SK-N-SH (cell line): ENCODE measurements at regions not wholly inside any gene's neighbourhood (a gene's known extent, or its start where the extent isn't known, plus 50 kb on each side); places are given as distances from the start of the nearest gene placed in this dataset.

Experiments
- CTCF ChIA-PET: fragments of 300-600, 350-600 bp; formaldehyde crosslinking; extraction: SDS; loops from one replicate; lab custom pipeline; 2021; lab: Yijun Ruan, JAX
- POLR2A ChIA-PET: fragments of 350-600 bp; sonication (Branson Sonifier 250); formaldehyde crosslinking; extraction: SDS; loops from one replicate; lab custom pipeline; 2020; ENCODE audit warnings: antibody characterized with exemption, inconsistent platforms; lab: Yijun Ruan, JAX
- DNase-seq: peaks from one replicate; pipeline ENCODE4 v3.0.0; 2012
- H2AFZ ChIP-seq: fragments of 200-600 bp; sonication (generic); 2 replicates; pipeline ENCODE4 v1.8.1; 2016; ENCODE audit warnings: antibody characterized with exemption, mild to moderate bottlenecking, low read depth
- H3F3A ChIP-seq: fragments of 200-600 bp; sonication (generic); replicated peaks from 2 replicates; pipeline ENCODE3; 2016; ENCODE audit warnings: antibody characterized with exemption, mild to moderate bottlenecking; ENCODE audit not compliant: insufficient read depth
- H3K27ac ChIP-seq, 2 experiments: fragments of 200-500 bp in 1 of 2; fragments of 200-600 bp in 1 of 2; sonication (Bioruptor generic) in 1 of 2; sonication (generic), shearing (Covaris generic) in 1 of 2; 2 replicates each; pipeline versions ENCODE4 v1.5.1 to v1.6.1; 2014 to 2016; ENCODE audit warnings: low read depth in 2 of 2, inconsistent platforms in 1 of 2, low read length in 1 of 2, mild to moderate bottlenecking in 1 of 2, mixed read lengths in 1 of 2
- H3K27me3 ChIP-seq: fragments of 200-600 bp; sonication (generic), shearing (Covaris generic); 2 replicates; pipeline ENCODE4 v1.6.1; 2016; ENCODE audit warnings: mixed run types; ENCODE audit not compliant: insufficient read depth
- H3K36me3 ChIP-seq, 2 experiments: fragments of 200-500 bp in 1 of 2; fragments of 200-600 bp in 1 of 2; sonication (Bioruptor generic) in 1 of 2; sonication (generic) in 1 of 2; replicated peaks in 1 of 2; 2 replicates each; pipeline versions ENCODE3 to v1.5.1; 2014 to 2016; ENCODE audit warnings: low read length in 1 of 2, mild to moderate bottlenecking in 1 of 2; ENCODE audit not compliant: insufficient read depth in 2 of 2, control insufficient read depth in 1 of 2
- H3K4me1 ChIP-seq, 2 experiments: fragments of 200-500 bp in 1 of 2; fragments of 200-600 bp in 1 of 2; sonication (Bioruptor generic) in 1 of 2; sonication (generic), shearing (Covaris generic) in 1 of 2; 2 replicates each; pipeline versions ENCODE4 v1.5.1 to v1.6.1; 2014 to 2016; ENCODE audit warnings: low read depth in 1 of 2, low read length in 1 of 2, mixed run types in 1 of 2; ENCODE audit not compliant: insufficient read depth in 2 of 2, control insufficient read depth in 1 of 2
- H3K4me2 ChIP-seq: fragments of 200-600 bp; sonication (generic), shearing (Covaris generic); 2 replicates; pipeline ENCODE4 v1.6.1; 2017; ENCODE audit warnings: mixed run types
- H3K4me3 ChIP-seq, 2 experiments: fragments of 200-500 bp in 1 of 2; fragments of 200-600 bp in 1 of 2; sonication (Bioruptor generic) in 1 of 2; sonication (generic), shearing (Covaris generic) in 1 of 2; 2 replicates each; pipeline versions ENCODE4 v1.5.1 to v1.8.1; 2014 to 2016; ENCODE audit warnings: low read depth in 2 of 2, inconsistent platforms in 1 of 2, low read length in 1 of 2, mild to moderate bottlenecking in 1 of 2, mixed read lengths in 1 of 2, moderate library complexity in 1 of 2
- H3K79me2 ChIP-seq: fragments of 200-600 bp; sonication (generic); 2 replicates; pipeline ENCODE4 v1.8.1; 2017; ENCODE audit warnings: mild to moderate bottlenecking; ENCODE audit not compliant: insufficient read depth
- H3K9ac ChIP-seq: fragments of 200-600 bp; sonication (generic); 2 replicates; pipeline ENCODE4 v1.6.1; 2017; ENCODE audit warnings: mixed run types
- H3K9me2 ChIP-seq: fragments of 200-600 bp; sonication (generic); 2 replicates; pipeline ENCODE4 v1.6.1; 2017; ENCODE audit warnings: mixed run types
- H3K9me3 ChIP-seq: fragments of 200-600 bp; sonication (generic); 2 replicates; pipeline ENCODE4 v1.6.1; 2017; ENCODE audit warnings: mixed run types, mild to moderate bottlenecking, moderate library complexity
- H4K20me1 ChIP-seq: fragments of 200-600 bp; sonication (generic); 2 replicates; pipeline ENCODE4 v1.6.1; 2017; ENCODE audit warnings: mild to moderate bottlenecking, mixed run types; ENCODE audit not compliant: insufficient read depth
- CTCF ChIP-seq: fragments of 200-600 bp; sonication (generic); IDR thresholded peaks from 2 replicates; pipeline ENCODE4 v1.6.1; 2017; ENCODE audit warnings: antibody characterized with exemption, mild to moderate bottlenecking, moderate library complexity
- GABPA ChIP-seq: IDR thresholded peaks from 2 replicates; pipeline ENCODE4 v1.4.0; 2012; ENCODE audit warnings: low read depth, mild to moderate bottlenecking
- GATA2 ChIP-seq: sonication (generic); formaldehyde crosslinking; IDR thresholded peaks from 2 replicates; pipeline ENCODE4 v1.5.0; 2020; ENCODE audit warnings: mild to moderate bottlenecking, missing genetic modification reagents
- JUND ChIP-seq: IDR thresholded peaks from 2 replicates; pipeline ENCODE4 v1.4.0; 2012
- MXI1 ChIP-seq: IDR thresholded peaks from 2 replicates; pipeline ENCODE4 v1.6.1; 2012; ENCODE audit warnings: mild to moderate bottlenecking, low read depth, low read length, improper control_type of control experiment
- NFIC ChIP-seq: IDR thresholded peaks from 2 replicates; pipeline ENCODE4 v1.4.0; 2012; ENCODE audit warnings: borderline replicate concordance
- PBX3 ChIP-seq: IDR thresholded peaks from 2 replicates; pipeline ENCODE4; 2012
- POLR2AphosphoS5 ChIP-seq: IDR thresholded peaks from 2 replicates; pipeline ENCODE4 v1.6.1; 2012; ENCODE audit warnings: low read depth, low read length
- RCOR1 ChIP-seq: fragments of 150-350 bp; IDR thresholded peaks from 2 replicates; pipeline ENCODE4 v1.6.1; 2017; ENCODE audit warnings: antibody characterized with exemption, low read length
- SMC3 ChIP-seq: IDR thresholded peaks from 2 replicates; pipeline ENCODE4 v1.6.1; 2012; ENCODE audit warnings: low read depth, low read length, improper control_type of control experiment
- TAF1 ChIP-seq: IDR thresholded peaks from 2 replicates; pipeline ENCODE4 v1.6.1; 2012; ENCODE audit warnings: low read depth, mild to moderate bottlenecking, low read length, moderate library complexity, borderline replicate concordance
- USF2 ChIP-seq: fragments of 150-350 bp; IDR thresholded peaks from 2 replicates; pipeline ENCODE4 v1.6.1; 2017; ENCODE audit warnings: antibody characterized with exemption, low read length, low read depth, borderline replicate concordance
- YY1 ChIP-seq: IDR thresholded peaks from 2 replicates; pipeline ENCODE4 v1.4.0; 2012; ENCODE audit warnings: low read depth, mild to moderate bottlenecking
- ZBTB33 ChIP-seq: IDR thresholded peaks from 2 replicates; pipeline ENCODE4 v1.4.0; 2012; ENCODE audit warnings: low read depth, borderline replicate concordance
- WGBS: methylation state at CpG from one replicate; pipeline ENCODE4 v1.1.6; 2017; ENCODE audit warnings: low lambda C conversion rate; 5-methylcytosine and 5-hydroxymethylcytosine counted together

GRCh38 chr1:115222616-115223402, 115.2 kb downstream of the NGF start:
- no peak for DNase-seq
- Histone ChIP-seq H3K4me1 (no peaks in the 10 kb centered on the region), H3K9me3 (no peaks in the 10 kb centered on the region), H3K27me3 (no peaks in the 10 kb centered on the region), H4K20me1 (no peaks in the 10 kb centered on the region), H2AFZ (no peak overlapping the region), H3K36me3 (no peaks in the 10 kb centered on the region), H3K79me2 (no peaks in the 10 kb centered on the region), H3K9ac (no peak overlapping the region), H3K4me2 (no peak overlapping the region), H3K9me2 (no peaks in the 10 kb centered on the region), H3K27ac (no peak overlapping the region), H3F3A (no peaks in the 10 kb centered on the region), H3K4me3 (no peak overlapping the region)
- WGBS: 88% methylated on average over 3 of the region's 3 CpGs
- TF ChIP-seq YY1: no peak
- no peak for TF ChIP-seq CTCF
- no peak for TF ChIP-seq POLR2AphosphoS5
- TF ChIP-seq GATA2 (CRISPR knock-in tag): no peak
- CTCF ChIA-PET: no interaction called here
- POLR2A ChIA-PET: no interaction called here

GRCh38 chr1:115220340-115221270, 117.4 kb downstream of the NGF start:
- CTCF ChIA-PET: interaction anchor here (2.1 kb wide), 1 partner anchor 10 kb away, joined by 4 read pairs; no protein-coding TSS in a partner anchor
- WGBS: 94% methylated on average over 17 of the region's 17 CpGs

GRCh38 chr1:115219927-115220326, 118.1 kb downstream of the NGF start:
- H3K4me3 ChIP-seq: no peak overlapping the region
- H2AFZ ChIP-seq: no peak overlapping the region
- H3K27me3 ChIP-seq: no peaks in the 10 kb centered on the region
- 87% methylated on average over 6 of the region's 6 CpGs for WGBS
- CTCF ChIA-PET: interaction anchor here (1.2 kb wide), 1 partner anchor 56 kb away, joined by 3 read pairs; no protein-coding TSS in a partner anchor
- H3K9ac ChIP-seq: no peak overlapping the region
- no peaks in the 10 kb centered on the region for H3K79me2 ChIP-seq
- H3K9me2 ChIP-seq: no peaks in the 10 kb centered on the region
- H3K4me2 ChIP-seq: no peak overlapping the region
- no peaks in the 10 kb centered on the region for H3K36me3 ChIP-seq
- no peaks in the 10 kb centered on the region for H4K20me1 ChIP-seq
- no peaks in the 10 kb centered on the region for H3K9me3 ChIP-seq
- H3K4me1 ChIP-seq: peaks cover 0 to 7% of the 10 kb centered on the region in 2 experiments; a peak in 1 of 4 replicates
- DNase-seq: no peak
- POLR2A ChIA-PET: no interaction called here
- peaks cover 4% of the 10 kb centered on the region for H3F3A ChIP-seq
- H3K27ac ChIP-seq: no peak overlapping the region
- TF ChIP-seq ZBTB33 (no peak), MXI1 (no peak), JUND (no peak), USF2 (no peak), PBX3 (no peak), RCOR1 (no peak), TAF1 (no peak), NFIC (no peak), GABPA (no peak), YY1 (no peak)

More at GRCh38 chr1:115220340-115221270, 117.4 kb downstream of the NGF start:
- no peak overlapping the region for H2AFZ ChIP-seq
- POLR2A ChIA-PET: no interaction called here
- H3K79me2 ChIP-seq: no peaks in the 10 kb centered on the region
- no peak for TF ChIP-seq SMC3
- H3K4me1 ChIP-seq: peaks cover 0 to 7% of the 10 kb centered on the region in 2 experiments; a peak in 1 of 4 replicates
- no peaks in the 10 kb centered on the region for H3K9me2 ChIP-seq
- peaks cover 4% of the 10 kb centered on the region for H3F3A ChIP-seq
- H3K27ac ChIP-seq: no peak overlapping the region
- no peaks in the 10 kb centered on the region for H3K36me3 ChIP-seq
- no peak overlapping the region for H3K4me2 ChIP-seq
- H3K9me3 ChIP-seq: no peaks in the 10 kb centered on the region
- no peak overlapping the region for H3K4me3 ChIP-seq
- no peaks in the 10 kb centered on the region for H4K20me1 ChIP-seq
- no peak overlapping the region for H3K9ac ChIP-seq
- no peak for DNase-seq
- H3K27me3 ChIP-seq: no peaks in the 10 kb centered on the region
